ENCODE measurements at regions not wholly inside any gene's neighbourhood (a gene's known extent, or its start where the extent isn't known, plus 50 kb on each side); places are given as distances from the start of the nearest gene placed in this dataset.

DNA sequence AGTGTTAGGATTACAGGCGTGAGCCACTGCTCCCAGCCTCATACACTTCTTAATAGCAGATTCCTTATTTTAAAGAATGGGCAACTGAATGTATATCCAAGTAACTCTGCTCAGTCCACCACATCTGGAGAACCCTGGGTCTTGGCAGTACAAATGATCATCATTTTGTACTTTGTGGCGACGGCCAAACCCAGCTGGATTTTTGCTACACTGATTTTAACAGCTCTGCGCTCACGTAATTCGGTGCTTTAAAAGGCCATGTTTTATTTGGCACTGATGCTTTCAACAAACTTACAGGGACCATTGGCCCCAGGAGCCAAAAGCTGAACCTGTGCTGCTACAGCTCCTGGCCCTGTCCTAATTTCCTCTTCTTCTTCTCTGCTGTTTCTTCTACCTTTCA, 60.8 kb upstream of the PDE3B start:
- no peak for TF ChIP-seq EP300 (IDR thresholded peaks at IDR 0.05)
- no peak for TF ChIP-seq POLR2AphosphoS5 (IDR thresholded peaks at IDR 0.05)
